HG03097 (cell line): ENCODE measurements at regions not wholly inside any gene's neighbourhood (a gene's known extent, or its start where the extent isn't known, plus 50 kb on each side); places are given as distances from the start of the nearest gene placed in this dataset.
A peak's percentile ranks its signal among the peaks of the same experiment; 100 is the strongest.

Experiments
- ATAC-seq: cut with Tn5 transposase; IDR thresholded peaks from one replicate; pipeline ENCODE4 v1.9.1; 2021; ENCODE audit not compliant: unreplicated experiment, low FRiP score

GRCh38 chr5:8457187-8458037 lies 588.5 kb downstream of the MTRR start:
- ATAC-seq: peak; percentile 97

- peak; percentile 19 for ATAC-seq
Observed at GRCh38 chr5:8458038-8458383, 589.1 kb downstream of the MTRR start.

- no peak for ATAC-seq
Observed at GRCh38 chr5:8461543-8461942, 592.6 kb downstream of the MTRR start.

GRCh38 chr5:8462565-8462964 lies 593.6 kb downstream of the MTRR start:
- no peak for ATAC-seq

- ATAC-seq: no peak
Observed at GRCh38 chr5:8470489-8470888, 601.5 kb downstream of the MTRR start.

- no peak for ATAC-seq
Observed at GRCh38 chr5:8471581-8471980, 602.6 kb downstream of the MTRR start.

- ATAC-seq: no peak
Observed at GRCh38 chr5:8473016-8473415, 604.1 kb downstream of the MTRR start.

GRCh38 chr5:8473827-8474568 lies 605.0 kb downstream of the MTRR start:
- ATAC-seq: no peak

- ATAC-seq: no peak
Observed at GRCh38 chr5:8474569-8474930, 605.6 kb downstream of the MTRR start.

- no peak for ATAC-seq
Observed at GRCh38 chr5:8478326-8478725, 609.4 kb downstream of the MTRR start.

- ATAC-seq: no peak
Observed at GRCh38 chr5:8481007-8481406, 612.1 kb downstream of the MTRR start.

GRCh38 chr5:8491254-8491653 lies 622.3 kb downstream of the MTRR start:
- ATAC-seq: no peak

GRCh38 chr5:8493176-8493575 lies 624.2 kb downstream of the MTRR start:
- no peak for ATAC-seq

- ATAC-seq: no peak
Observed at GRCh38 chr5:8500426-8500825, 631.5 kb downstream of the MTRR start.

- no peak for ATAC-seq
Observed at GRCh38 chr5:8505196-8505595, 636.2 kb downstream of the MTRR start.

- ATAC-seq: no peak
Observed at GRCh38 chr5:8508231-8508630, 639.3 kb downstream of the MTRR start.

- no peak for ATAC-seq
Observed at GRCh38 chr5:8516356-8516755, 647.4 kb downstream of the MTRR start.

GRCh38 chr5:8517456-8517855 lies 648.5 kb downstream of the MTRR start:
- ATAC-seq: no peak

GRCh38 chr5:8520917-8521316 lies 652.0 kb downstream of the MTRR start:
- ATAC-seq: no peak

GRCh38 chr5:8521991-8522390 lies 653.0 kb downstream of the MTRR start:
- ATAC-seq: no peak

- no peak for ATAC-seq
Observed at GRCh38 chr5:8522646-8523045, 653.7 kb downstream of the MTRR start.

- ATAC-seq: no peak
Observed at GRCh38 chr5:8523501-8523900, 654.6 kb downstream of the MTRR start.
